GM19240 (cell line): ENCODE measurements at regions not wholly inside any gene's neighbourhood (a gene's known extent, or its start where the extent isn't known, plus 50 kb on each side); places are given as distances from the start of the nearest gene placed in this dataset.
"Not testable (repeated sequence)": the region's sequence is repeated elsewhere in the genome, so short reads cannot be mapped to it uniquely, and the experiment has no call there.

Experiments used
- DNase-seq: peaks from one replicate; pipeline ENCODE4 v3.0.0; 2011; ENCODE audit warnings: low spot score; ENCODE audit not compliant: insufficient read length

DNA sequence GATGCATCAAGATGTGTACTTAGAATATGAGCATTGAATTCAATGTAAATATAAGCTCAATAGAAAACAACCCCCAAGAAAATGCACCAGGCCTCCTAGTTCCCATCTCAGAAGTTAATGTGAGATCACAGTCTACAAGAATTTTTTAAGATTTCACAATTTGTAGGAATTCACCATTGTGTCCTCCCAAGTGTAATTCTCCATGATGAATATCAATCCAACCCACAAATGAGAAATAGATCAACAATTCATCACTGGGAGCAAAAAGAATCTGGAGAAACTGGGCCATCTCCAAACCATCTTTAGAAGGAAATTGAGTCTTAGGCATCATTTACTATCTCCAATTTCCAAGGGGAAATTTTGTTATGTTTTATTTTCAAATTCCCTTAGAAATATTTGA lies 310.5 kb upstream of the GOT2 start:
- DNase-seq, result no peak

DNA sequence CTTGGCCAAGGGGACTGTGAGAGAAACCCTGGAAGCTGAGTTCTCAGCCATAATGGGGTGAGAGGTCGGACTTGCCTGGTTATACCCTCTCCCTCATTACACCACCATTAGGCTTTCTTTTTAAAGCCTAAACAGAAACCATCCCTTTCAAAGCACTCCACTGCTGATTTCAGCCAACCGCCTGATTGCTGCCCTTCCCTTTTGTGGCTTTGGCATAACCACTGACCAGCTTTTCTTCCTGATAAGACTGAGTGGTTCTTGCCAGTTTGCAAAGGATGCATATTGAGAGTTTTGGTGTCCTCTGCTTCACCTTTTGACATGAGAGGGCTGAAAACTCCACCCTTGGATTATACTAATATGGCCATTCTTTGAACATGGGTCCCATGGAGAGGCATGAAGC lies 308.2 kb upstream of the GOT2 start:
- no peak for DNase-seq

- DNase-seq, result no peak
These were observed 305.1 kb upstream of the GOT2 start for GRCh38 chr16:59039066-59039720.

DNA sequence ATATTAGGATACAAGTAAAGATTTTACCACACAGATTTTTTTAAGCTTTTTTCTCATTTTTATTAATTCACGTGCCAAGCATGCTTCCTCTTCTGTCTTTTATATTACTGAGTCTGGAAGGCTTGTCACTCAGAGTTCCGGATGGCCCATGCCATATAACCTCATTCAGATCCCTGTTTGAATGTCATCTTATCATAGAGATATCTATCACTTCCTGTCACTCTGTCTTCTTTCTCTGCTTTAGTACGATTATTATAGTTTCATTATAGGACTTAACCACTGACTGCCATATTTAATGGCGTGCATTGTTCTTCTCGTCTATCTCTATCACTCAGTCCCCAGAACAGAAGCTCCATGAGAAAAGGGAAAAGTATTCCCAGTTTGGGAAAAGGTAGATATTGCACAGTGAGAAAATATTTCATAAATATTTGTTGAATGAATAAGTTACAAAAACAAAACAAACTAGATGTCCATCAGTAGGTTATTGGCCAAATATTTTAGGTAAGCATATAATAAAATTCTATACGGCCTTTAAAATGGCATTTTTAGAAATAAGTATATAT lies 296.9 kb upstream of the GOT2 start:
- no peak for DNase-seq

DNA sequence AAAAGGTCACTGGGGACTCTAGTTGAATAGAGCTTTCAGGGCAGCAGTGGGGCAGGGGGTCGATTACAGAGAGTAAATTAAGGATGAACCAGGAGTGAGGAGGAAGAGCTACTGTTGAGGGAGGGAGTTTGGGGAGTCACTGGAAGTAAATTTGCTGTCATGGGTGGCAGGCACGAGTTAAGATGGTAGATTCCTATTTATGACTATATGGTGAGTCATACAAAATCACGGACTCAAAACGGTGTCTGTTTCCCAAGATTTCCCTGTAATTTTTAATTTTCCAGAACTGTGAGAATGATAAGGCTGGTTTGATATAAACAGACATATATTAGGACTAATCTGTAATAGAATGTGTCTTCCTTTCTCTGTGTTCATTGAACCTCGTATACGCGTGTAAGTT lies 287.6 kb upstream of the GOT2 start:
- DNase-seq, result no peak

DNA sequence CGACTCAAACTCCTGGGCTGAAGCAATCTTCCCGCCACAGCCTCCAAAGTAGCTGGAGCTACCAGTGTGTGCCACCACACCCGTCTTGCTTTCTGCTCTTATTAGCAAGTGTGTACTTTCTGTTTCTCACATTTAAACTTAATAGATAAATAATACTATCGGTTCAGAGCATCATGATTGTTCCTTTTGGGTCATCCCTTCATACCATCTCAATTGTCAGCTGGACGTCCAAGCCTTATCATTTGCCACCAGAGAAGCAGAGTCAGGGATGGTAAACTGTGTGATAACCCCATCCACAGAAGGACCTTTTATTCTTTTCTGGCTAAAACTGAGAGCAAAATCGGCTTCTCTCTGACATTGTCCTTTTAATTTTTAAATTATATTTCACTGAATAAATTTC lies 279.8 kb upstream of the GOT2 start:
- DNase-seq, result no peak

DNA sequence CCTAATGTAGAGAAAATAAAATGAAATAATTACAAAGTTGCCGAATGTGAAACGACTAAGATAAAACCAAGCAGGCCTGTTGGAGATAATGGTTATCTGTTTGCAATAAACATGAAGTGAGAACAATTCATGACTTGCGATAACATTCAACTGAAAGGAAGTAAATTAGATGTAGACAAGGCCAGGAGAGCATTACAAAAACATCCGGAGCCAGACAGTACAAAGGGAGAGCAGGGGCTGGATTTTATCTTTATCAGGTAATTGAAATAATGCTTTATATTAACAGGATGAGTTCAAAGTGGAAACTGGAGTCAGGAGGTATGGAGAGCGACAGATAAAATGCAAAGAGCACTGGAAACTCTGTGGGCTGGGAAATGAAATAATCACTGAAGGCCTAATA lies 265.6 kb upstream of the GOT2 start:
- DNase-seq, result no peak

DNA sequence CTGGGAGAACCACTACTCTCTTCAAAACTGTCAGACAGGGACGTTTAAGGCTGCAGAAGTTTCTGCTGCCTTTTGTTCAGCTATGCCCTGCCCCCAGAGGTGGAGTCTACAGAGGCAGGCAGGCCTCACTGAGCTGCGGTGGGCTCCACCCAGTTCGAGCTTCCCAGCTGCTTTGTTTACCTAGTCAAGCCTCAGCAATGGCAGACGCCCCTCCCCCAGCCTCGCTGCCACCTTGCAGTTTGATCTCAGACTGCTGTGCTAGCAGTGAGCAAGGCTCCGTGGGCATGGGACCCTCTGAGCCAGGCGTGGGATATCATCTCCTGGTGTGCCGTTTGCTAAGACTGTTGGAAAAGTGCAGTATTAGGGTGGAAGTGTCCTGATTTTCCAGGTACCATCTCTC lies 258.6 kb upstream of the GOT2 start:
- not testable (repeated sequence) for DNase-seq

- DNase-seq, result not testable (repeated sequence)
These were observed 249.3 kb upstream of the GOT2 start for GRCh38 chr16:58983181-58983965.

DNA sequence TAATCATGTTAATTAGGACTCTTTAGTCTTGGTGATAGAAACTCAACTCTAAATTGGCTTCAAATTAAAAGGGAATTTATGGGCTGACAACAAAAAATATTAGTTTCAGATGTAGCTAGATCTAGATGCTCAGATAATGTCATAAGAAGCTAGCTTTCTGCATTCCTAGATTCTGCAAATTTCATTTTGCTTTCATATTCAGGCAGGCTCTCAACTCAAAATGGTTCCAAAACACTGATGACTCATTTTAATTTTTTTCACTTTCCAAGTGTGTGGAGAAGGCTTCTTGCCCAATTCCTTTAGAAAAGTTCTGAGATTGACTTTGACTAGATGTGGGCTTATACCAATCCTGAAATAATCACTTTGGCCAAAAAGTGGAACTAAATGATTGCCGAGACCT lies 236.7 kb upstream of the GOT2 start:
- no peak for DNase-seq

- DNase-seq, result no peak
These were observed 229.4 kb upstream of the GOT2 start for GRCh38 chr16:58963479-58963878.

GRCh38 chr16:58962811-58963210 lies 228.7 kb upstream of the GOT2 start:
- DNase-seq, result no peak

GRCh38 chr16:58960484-58960883 lies 226.4 kb upstream of the GOT2 start:
- DNase-seq, result no peak

DNA sequence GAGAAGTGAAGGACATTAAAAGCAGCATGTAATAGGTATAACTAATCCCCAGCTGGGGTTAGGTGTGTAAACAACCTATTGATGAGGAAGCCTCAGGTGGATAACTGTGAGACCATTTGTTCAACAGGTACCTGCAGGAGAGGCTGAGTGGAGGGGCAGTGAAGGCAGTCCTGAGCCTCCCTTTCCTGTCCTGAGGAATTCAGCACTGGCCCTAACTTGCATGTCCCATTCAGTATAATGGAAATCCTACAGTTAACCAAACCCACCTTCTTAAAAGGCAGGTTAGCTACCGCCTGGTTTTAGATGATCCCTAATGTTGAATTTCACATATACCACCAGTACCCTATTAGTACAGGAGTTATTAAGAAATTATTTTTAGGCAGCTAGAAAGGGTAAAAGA lies 225.9 kb upstream of the GOT2 start:
- no peak for DNase-seq

GRCh38 chr16:58958749-58959148 lies 224.6 kb upstream of the GOT2 start:
- DNase-seq, result no peak

DNA sequence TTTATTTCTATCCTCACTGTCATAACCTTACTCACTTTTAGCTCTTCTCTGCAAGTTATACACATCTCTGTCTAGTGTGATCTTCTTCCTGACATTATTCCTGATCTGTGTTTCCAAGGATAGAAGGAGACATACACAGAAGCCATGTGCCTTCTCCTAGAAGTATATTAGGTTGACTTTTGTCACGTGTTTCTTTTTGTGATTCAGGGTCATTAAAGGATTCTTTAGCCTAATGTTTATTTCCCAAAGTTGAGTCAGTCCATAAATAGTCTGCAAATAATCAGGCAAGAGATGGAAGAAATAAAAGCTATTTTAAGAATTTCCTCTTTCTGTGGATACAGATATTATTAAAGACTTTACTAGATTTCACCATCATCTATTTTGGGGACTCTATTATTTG lies 214.1 kb upstream of the GOT2 start:
- no peak for DNase-seq

DNA sequence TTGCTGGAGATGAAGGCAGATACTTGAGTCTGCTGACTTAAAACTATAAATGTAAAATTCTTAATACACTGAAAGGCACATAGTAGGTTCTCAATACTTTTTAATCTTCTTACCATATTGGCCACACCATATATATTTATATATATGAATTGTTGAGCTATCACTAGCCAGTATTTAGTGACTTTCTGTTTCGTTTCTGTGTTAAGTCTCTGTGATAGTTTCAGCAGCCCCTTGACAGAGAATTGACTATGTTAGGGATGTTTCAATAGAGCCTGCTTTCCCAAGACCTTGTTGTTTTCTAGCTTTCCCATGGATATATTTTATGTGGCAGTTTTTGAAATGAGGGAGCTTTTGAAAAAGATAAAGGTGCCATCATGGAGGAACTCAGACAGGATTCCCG lies 206.5 kb upstream of the GOT2 start:
- DNase-seq, result no peak

DNA sequence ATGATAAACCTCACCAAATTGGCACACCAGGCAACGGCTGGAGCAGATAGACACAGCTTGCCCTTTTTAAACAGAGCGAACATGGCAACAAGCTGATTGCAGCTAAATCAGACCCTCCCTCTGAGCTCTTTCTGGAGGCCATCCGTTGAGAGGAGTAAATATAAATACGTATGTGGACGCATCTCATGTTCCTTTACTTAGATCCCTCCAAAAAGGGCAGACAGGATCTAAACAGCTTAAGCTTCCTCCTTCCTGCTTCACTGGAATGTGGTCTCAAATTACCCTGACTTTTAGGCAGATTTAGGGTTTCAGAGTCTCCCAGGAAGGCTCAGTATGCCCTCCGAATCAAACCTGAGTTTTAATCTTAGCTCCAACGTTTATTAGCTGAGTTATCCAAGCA lies 204.7 kb upstream of the GOT2 start:
- no peak for DNase-seq

DNA sequence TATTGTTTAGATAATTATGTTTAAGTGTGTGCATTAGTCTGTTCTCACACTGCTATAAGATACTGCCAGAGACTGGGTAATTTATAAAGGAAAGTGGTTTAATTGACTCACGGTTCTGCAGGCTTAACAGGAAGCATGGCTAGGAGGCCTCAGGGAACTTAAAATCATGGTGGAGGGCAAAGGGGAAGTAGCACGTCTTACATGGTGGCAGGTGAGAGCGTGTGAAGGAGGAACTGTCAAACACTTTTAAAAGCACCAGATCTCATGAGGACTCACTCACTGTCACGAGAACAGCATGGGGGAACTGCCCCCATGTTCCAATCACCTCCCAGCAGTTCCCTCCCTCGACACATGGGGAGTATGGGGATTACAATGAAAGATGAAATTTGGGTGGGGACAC lies 203.5 kb upstream of the GOT2 start:
- no peak for DNase-seq

DNA sequence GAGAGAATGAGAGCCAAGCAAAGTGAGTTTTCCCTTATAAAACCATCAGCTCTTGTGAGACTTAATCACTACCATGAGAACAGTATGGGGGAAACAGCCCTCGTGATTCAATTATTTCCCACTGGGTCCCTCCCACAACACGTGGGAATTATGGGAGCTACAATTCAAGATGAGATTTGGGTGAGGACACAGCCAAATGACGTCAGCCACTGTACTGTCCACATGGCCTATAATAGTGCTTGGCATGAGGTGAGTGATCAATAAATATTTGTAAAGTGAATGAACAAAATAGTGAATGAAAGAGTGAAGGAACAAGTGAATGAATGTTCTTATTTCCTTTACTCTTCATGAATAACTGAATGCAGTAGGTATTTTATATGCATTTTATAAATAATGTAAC lies 199.1 kb upstream of the GOT2 start:
- no peak for DNase-seq

DNA sequence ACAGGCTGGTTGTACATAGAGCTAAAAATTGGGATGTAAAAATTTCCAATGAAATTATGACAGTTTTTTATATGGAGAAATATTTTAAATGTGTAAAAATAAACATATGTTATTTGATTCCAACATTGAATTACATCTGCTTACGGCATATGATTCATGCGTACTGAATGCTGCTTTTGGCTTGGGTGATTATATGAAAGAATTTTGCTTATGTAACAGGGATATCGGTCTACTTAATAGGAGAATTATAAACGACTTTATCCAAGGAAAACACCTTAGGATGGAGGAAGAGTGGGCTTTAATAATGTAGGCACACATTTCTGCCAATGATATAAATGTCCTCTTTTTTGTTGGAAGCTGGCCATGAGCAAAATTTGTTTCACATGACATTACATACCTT lies 197.3 kb upstream of the GOT2 start:
- DNase-seq, result no peak

DNA sequence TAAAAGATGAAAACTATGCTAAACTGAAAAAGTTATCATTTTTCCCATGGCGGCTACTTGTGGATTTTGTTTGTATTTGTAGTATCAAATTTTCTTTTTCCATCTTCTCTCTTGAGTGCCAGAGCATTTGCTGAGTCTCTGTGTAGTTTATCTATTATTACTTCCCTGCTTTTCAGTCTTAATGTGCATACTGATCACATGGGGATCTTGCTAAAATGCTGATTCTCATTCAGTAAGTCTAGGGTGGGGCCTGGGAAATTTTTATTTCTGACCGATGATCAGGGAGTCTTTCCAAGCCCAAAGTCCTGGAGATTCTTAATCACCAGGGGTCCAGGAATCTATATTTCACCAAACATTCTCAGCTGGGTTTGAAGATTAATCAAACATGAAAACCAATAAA lies 189.0 kb upstream of the GOT2 start:
- no peak for DNase-seq

- DNase-seq, result no peak
These were observed 179.3 kb upstream of the GOT2 start for GRCh38 chr16:58913456-58913855.
